ENCODE measurements at regions not wholly inside any gene's neighbourhood (a gene's known extent, or its start where the extent isn't known, plus 50 kb on each side); places are given as distances from the start of the nearest gene placed in this dataset.
A peak's percentile ranks its signal among the peaks of the same experiment; 100 is the strongest.

DNA sequence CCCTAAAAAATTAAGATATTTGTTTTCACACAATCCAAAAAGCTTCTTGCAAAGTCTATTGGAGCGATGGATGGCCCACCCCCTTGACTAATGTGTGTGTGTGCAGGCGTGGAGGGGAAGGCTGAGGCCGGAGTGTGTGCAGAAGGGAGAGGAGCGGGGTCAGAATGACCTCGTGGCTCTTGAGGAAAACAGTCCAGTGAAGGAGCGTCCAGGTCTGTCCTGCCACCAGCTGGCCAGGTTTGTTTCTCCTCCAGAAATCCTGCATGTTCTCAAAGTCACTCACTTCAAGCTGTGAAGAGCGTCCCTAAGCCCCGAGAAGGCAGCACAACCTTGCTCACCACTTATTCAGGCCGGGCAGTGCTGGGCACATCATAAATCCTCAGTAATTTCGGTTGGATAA is 69.5 kb upstream of the SSX2IP start:
- DNase-seq (ENCODE audit: low read depth in 2 of 2): no peak

DNA sequence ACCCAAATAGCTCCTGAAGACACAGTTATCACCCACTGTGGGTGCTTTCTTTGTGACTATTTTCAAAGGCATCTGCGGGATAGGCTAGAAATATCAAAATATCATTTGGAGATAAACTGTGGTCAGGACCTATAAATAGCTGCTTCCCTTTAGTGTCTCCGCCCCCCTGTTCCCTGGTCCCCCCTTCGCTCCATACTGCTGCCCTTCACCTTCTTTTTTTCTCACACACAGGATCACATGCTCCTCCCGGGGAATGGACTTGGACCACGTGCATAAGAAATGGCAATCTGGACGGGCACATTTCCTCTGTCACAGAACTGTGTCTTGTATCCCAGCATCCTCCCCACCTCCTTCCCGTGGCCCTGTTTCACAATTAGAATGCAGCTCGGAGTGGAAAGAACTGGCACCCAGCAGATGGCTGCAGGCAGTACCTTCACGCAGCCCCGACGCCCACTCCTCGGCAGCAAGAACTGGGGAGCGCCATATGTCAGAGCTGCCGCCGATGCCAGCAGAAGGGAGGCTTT is 68.8 kb upstream of the SSX2IP start:
- no peak for DNase-seq (ENCODE audit: low read depth in 2 of 2)

DNA sequence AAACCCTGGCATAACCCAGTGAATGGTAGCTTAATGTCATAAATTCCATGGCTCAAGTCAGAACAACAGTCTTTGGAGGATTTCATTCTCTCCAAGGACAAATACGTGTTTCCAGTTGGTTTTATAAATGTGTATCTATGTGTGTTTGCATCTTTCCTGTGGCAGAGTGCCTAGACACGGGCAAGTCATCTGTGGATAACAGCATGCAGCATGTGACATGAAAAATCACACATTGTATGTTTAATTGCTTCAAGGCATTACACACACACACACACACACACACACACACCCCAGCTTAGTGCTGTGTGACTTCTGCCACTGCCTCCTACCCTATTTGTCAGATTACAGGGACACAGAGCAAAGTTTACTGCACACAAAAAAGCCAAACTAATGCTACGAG is 68.2 kb upstream of the SSX2IP start:
- no peak for DNase-seq (ENCODE audit: low read depth in 2 of 2)

DNA sequence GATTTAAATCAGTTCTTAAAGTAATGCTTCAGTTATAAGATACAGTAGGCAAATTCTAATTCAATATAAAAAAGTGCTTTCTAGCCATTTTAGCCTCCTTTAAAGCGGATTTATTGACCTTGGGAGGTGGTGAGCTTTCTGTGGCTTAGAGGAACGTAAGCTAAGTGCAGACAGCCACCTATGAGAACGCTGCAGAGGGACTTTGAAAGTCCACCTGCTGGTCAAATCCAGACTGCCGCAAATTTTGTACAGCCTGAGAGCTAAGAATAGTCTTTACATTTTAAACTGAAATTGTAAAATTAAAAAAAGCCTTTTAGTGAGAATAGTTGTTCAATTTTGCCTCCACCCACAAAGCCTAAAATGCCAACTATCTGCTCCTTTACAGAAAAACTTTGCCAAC is 67.0 kb upstream of the SSX2IP start:
- DNase-seq (ENCODE audit: low read depth in 2 of 2): no peak

DNA sequence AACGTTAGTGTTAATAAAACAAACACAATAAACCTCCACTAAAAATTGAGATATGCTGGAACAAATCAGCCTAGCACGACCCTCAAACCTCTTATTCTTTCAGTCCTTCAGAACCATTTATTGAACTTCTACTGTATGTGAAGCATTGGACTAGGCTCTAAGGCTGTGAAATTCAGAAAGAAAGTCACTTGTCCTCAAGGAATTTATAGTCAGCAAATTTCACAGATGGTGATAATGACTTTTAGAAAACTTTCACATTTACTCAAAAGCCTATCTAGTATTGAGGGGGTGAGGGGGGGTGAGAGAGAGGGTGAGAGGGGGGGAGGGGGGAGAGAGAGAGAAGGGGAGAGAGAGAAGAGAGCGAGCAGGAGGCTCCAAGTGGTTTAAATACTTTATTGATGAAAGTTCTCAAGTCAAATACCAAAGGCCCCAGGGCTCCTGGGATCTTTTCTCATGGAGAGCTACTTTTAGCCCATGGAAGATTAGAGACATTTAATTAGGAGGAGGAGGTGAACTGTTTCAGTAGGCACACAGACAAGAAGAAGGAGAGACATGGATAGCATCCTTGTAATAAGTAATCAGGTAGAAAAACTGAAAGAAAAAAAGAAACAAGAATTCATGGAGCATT is 66.3 kb upstream of the SSX2IP start:
- no peak for DNase-seq (ENCODE audit: low read depth in 2 of 2)

DNA sequence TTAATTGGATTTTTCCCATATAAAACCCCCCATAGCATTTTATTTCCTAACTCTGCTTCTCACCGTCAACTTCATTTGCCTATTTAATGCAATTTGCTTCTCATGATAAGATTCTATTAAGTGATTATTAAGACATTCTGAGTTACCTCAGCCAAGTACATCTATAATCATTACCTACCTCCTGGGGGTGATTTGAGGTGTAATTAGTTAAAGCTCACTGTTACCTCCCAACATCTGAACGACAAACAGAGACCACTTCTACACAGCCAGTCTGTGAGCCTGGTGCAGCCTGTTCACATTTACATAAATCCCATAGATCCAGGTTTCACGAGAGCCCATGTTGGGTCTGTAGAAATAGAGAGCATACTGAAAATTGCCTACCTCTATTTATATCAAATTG is 65.7 kb upstream of the SSX2IP start:
- no peak for DNase-seq (ENCODE audit: low read depth in 2 of 2)

DNA sequence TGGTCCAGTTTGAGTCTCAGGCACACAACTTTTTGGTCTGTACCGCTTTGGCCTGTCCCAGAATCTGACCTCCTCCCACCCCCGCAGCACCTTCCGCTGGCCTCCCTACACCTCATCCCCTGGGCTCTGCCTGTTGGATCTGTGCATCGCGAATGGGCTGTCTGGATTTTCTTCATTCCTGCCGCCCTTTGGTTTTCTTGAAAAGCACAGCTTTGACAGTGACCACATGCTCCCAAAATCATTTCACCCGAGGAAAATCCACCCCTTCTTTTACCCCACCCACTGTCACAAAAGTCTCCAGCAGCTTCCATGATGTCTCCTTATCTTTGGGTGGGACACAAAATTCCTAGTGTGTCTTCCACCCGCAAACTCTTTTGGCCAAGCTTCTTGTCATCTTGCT is 65.0 kb upstream of the SSX2IP start:
- no peak for DNase-seq (ENCODE audit: low read depth in 2 of 2)

DNA sequence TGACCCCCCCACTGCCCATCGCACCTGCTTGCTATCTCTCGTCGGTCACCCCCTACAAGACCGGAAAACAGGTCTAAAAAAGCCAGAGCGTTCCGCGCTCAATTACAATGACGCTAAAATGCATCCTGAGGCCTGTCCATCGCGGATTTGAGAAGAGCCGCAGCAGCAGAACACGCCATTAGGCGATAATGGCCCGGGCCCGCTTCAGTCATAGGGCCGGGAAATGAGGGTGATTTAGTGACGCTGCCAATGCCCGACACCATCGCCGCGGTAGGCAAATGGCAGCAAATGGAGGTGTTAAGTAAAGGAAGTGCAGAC is 64.1 kb upstream of the SSX2IP start:
- DNase-seq (ENCODE audit: low read depth in 2 of 2): no peak

DNA sequence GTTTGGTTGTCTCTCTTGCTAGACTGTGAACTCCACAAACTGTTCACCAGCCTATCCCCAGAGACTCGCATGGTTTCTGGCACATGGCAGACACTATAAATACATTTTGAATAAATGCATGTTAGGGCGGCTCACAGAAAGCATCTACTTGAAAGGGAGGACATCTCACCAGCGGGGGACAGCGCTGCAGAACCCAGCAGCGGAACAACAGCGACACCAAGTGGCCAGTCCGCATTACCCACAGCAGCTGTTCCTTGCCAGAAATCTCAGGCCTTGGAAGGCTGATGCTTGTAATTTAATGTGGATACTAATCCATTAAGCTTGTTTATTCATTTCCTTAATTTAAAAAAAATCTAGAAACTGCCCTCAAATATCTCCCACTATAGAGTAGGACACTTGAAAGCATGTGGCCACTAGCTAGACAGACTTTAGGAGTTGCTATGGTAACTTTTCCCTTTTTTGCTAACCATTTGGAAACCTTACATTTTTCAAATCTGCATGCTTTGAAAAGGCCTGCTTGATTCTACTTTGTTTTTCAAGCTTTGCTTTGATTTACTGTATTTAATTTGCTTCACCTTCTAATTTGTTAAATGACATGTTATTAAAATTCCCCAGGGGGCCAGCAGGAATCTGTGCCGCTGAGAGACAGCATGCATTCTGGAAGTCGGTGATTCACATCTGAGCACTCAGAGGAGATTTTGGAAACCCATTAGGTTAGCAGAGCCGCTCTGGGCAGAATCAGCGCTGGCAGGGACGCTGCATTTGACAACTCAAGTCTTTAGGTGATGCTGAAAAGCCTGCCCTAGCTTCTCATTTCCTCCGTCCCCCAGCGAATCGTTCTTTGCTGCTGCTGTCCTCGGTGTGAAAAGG is 63.5 kb upstream of the SSX2IP start:
- peak; percentile 40 to 49 for DNase-seq (ENCODE audit: low read depth in 2 of 2)

DNA sequence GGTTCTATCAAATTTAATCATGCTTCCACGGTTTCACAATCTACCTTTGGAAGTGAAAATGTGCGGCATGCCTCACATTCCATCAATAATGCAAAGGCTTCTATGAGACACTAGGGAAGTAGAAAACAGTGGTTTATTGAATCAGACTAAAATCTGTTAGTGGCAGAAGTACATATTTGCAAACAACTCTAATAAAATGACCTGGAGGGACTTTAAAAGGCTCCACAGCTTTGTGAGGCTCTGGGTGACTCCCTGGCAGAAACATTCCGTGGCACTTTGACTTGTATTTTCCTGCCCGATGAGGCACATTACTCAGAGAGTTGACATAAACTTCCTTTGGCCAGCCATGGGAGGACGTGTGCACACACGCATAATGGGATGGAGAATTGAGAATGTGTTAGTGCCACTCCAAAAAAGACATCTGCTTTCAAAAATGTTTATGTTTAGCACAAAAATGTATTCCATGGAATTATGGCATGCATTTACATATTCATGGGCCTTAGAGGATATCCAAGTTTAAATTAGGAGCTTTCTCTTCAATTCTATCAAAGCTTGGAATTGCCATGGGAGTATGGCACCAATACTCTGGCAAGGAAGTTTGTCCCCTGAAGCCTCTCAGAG is 60.0 kb upstream of the SSX2IP start:
- no peak for DNase-seq (ENCODE audit: low read depth in 2 of 2)

DNA sequence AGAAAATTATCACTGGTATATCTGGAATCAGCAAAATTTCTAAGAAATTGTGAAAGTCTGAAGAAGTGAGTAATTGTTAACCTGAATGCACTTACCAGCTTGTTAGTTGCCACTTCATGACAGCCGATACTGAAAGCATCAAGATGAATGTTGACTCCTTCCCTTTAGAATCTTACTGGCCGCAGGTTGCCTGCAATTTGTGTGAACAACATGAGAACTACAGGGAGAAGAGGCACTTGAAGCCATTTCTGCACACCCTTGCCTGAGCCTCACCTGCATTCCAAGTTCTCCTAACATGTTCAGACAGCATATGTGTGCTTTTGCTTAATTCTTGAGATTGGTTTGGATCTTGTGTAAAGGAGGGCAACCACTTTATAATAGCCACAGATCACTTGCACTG is 59.2 kb upstream of the SSX2IP start:
- DNase-seq (ENCODE audit: low read depth in 2 of 2): no peak

DNA sequence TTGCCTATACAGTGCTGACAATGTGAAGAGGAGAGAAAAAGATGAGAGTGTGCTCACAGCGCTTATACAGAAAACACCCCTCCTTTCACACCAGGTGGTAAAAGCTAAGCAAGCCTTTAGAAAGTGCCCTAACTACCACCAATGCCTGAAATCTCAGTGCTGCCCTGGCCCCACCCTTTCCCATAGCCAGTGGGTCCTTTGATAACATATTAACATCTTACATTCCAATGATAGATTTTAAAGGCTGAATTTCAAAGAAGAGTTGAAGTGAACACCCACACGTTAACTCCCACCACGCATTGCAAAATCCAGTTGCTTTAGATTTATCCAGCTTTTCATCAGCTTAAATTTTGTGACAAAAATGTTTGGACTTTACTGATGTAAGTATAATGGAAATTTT is 58.1 kb upstream of the SSX2IP start:
- no peak for DNase-seq (ENCODE audit: low read depth in 2 of 2)

DNA sequence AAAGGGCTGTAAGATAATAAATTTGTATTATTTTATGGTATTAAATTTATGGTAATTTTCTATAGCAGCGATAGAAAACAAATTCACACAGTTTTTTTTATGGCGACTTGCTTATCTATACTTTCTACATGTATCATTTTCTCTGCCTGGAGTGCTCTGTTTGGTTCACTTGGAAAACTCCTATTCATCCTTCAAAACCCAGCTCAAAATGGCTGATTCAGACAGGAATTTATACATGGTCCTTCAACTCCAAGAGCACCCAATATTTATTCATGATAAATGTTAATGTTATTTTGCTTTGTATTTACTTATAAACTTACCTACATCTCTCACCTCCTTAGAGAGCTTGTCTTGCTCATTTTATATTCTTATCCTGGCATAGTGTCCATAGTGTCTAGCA is 55.6 kb upstream of the SSX2IP start:
- DNase-seq (ENCODE audit: low read depth in 2 of 2): no peak

DNA sequence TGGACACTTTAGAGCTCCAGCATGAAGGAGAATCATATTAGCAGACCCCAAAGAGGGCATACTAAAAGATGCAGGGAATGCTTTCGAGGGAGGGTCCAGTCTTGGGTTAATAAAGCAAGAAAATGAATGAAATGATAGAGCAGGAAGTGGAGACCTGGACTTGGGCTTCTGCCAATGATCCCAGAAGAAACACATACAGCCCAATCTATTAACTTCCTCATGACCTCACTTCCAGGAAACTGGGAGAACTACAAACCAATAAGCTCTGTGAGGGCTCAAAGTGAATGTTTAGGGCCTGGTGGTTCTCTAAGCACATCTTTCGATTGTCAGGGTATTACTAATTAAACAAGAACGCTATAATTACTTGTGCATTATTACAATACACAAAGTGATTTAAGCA is 53.6 kb upstream of the SSX2IP start:
- DNase-seq (ENCODE audit: low read depth in 2 of 2): no peak

DNA sequence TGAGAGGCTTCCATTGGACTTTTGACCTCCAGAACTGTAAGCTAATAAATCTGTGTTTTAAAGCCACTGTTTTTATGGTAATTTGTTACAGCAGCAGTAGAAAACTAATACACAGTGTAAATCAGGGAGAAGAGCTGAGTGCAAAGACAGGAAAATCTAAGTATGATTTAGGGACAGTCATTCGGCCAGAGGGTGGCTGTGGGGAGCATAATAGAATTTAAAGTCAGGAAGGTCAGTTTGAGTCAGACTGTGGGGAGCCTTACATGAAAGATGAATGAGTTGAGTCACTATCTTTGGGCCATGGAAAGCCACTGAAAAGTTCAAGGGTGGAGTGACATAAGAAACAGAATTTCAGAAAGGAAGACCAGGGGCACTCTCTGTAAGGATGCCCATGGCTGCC is 52.4 kb upstream of the SSX2IP start:
- DNase-seq (ENCODE audit: low read depth in 2 of 2): no peak

DNA sequence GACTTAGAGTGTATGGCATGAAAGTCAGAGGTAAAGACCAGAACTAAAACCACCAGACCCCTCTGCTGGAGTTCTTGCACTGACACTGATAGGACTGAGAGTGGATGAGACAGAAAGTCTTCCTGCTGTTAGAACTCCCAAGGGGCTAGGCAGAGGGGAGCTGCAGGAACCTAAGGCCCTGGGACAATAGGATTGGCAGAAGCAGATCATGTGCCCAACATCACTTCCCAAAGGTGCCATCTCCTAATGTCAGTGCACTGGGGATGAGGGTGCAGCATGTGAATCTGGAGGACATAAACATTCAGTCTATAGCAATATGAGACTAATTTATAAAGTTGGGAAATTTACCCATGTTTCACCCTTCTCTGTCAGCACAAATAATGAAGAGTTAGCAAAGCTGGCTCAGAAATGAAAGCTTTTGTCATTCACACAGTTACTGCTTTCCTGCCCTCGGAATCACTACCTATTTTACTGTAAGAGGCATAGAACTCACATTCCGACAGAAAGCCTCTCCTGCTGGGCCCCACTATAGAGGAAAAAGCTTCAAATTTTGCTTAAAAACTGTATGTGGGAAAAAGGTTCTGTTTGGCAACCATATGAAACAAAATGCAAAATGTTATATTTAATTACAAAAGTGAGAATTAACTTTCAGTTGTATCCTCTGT is 49.9 kb upstream of the SSX2IP start:
- no peak for DNase-seq (ENCODE audit: low read depth in 2 of 2)

Data from activated CD8-positive, alpha-beta memory T cell treated with anti-CD3 and anti-CD28 coated beads for 4 hours (primary cell).